Activated T-helper 1 cell treated with Interleukin-2 at 50 U/mL for 16 hours (primary cell): ENCODE measurements at regions not wholly inside any gene's neighbourhood (a gene's known extent, or its start where the extent isn't known, plus 50 kb on each side); places are given as distances from the start of the nearest gene placed in this dataset.
"Not testable (repeated sequence)": the region's sequence is repeated elsewhere in the genome, so short reads cannot be mapped to it uniquely, and the experiment has no call there.

Experiments
- DNase-seq: peaks from one replicate; pipeline ENCODE4 v3.0.0-alpha.2; 2020; ENCODE audit warnings: low read depth

DNA sequence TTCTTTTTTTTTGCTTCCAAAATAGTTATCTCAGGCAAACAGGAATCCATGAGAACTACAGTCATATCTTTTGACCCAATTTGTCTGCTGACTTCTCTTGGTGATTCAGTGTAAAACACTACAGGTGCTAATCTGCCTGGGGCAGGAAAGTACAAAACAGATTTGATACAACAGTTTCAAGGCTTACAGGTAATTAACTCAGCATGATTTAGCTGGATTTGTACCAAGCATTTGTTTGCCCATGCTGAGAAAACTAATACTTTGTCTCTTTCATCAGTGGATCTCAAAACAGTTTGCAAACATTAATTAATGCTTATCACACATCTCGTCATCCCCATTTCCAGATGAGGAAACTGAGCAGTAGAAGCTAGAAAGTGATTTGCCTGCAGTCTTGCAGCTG lies 312.5 kb upstream of the SEMA6A start:
- DNase-seq: no peak

DNA sequence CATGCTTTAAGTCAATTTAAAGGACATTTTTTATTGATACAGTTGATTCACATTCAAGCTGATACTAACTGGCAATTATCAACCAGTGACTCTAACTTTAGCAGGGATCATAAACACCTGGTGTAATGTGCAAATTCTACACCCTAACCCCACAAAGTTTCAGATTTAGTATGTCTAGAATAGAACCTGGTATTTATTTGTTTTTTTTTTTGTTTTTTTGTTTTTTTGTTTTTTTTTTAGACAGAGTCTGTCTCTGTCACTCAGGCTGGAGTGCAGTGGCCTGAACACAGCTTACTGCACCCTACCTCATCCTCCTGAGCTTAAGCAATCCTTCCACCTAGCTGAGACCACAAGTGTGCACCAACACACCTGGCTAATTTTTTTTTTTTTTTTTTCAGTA lies 311.2 kb upstream of the SEMA6A start:
- no peak for DNase-seq

DNA sequence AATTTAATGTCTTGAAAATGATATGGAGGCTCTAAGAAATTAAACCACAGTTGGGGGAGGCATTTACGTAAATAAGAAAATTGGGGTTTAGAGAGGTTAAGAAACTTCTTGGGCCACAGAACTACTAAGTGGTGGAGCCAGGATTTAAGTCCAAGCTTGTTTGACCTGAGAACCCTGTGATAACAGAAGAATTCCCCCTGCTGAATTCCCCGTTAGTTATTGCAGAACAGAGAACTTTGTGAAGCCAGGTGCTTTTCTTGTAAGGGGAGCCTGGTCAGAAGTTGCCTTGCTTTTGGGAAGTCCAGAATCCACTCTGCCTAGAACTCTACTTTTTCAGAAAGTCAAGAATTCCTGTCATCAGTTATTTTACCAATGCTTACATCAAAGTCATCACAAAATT lies 309.3 kb upstream of the SEMA6A start:
- no peak for DNase-seq

DNA sequence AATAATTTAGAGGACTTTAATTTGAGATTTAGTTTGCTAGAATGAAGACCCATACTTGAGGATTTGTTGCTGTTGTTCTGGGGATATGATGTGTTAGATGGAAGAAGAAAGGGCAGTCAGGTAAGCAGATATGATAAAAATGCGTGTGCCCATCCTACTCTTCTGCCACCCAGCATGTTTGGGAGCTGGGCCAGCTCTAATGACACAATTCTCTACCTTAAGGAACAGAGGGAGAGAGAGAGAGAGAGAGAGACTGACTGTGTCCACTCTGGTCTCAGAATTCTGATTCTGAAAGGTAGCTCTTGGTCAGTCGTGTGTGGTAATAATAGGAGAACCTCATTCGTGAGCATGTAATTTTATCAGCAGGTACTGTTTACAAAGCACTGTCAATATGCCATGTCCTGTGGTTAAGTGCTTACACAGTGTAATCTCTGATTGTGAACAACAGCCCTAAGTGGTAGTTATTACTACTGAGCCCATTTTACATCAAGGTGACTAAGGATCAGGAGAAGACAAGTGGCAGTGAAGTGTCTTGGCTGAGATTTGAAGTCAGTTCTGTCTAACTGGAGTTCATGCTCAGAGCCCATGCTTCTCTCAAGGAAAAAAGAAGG lies 307.4 kb upstream of the SEMA6A start:
- no peak for DNase-seq

DNA sequence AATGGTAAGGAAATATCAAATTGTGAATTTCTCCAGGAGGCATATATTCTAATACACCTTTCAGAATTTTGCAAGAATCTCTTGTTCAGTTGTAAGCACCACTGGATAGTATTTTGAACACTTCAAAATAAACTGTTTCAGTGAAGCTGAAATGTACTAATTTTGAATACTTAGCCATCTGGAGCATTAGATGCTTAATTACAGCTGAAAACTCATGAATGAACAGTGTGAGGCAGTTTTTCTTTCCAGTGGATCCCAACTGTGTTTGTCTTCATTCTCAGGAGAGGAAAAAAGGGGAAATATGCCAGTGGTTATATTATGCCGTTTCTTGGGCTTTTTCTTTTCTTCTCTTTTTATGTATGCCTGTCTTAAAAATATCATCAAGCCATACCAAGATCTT lies 306.0 kb upstream of the SEMA6A start:
- no peak for DNase-seq

DNA sequence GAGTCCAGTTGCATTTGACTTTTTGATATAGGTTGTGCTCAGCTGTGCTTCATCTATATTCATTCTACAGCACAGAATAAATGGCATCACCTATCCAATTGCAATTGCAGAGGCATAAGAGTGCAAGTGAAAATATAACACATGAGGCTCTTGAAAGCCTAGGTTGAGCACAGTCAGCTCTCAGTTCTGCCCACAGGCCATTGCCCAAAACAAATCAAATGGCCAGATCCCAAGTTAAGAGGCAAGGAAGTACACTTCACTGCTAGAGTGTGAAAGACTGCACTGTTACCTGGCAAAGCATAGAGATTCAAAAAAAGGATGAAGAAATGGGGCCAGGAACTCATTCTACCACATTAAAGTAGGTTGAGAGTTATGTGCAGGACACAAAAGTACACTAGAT lies 305.5 kb upstream of the SEMA6A start:
- DNase-seq: no peak

DNA sequence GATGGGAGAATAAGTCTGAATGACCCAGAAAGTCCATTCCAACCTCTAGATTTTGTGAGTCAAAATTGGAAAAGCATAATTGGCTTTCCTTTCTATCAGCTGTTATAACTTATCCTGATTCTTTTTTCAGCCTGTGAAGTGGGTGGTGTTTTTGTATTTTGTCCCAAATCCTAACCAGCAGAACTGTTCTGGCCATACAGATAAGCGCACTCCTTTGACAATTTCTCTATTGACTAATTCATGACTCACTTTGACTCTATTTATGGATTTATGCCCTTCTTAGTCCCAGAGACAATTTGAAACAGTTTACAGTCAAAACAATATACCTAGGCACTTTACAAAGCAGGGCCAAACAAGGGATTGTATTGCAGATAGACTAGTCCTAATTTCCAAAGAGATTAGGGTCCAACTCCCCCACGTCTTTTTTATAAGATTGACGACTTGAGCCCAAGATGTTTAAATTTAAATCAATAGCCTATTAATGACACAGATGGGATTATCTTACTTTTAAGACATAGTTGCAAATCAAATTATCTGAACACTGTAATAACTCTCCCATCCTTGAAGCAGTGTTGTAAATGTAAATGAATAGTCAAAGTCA lies 301.7 kb upstream of the SEMA6A start:
- no peak for DNase-seq

DNA sequence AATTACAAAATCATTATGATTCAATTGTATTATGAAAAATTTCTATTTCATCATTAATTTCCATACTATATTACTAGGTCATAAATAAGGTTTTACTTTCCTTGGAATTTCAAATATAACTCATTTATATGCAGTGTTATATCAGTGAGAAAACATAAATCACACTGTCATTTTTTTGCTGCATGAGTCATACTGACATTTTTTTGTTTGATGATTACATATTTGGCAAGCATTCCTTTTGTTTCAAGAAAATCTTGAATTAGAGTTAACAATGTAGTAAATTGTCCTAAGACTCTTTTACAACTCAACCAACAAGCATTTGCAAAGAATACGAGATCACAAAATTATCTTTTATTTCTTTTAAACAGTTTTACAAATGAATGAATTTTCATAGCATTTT lies 298.4 kb upstream of the SEMA6A start:
- no peak for DNase-seq

DNA sequence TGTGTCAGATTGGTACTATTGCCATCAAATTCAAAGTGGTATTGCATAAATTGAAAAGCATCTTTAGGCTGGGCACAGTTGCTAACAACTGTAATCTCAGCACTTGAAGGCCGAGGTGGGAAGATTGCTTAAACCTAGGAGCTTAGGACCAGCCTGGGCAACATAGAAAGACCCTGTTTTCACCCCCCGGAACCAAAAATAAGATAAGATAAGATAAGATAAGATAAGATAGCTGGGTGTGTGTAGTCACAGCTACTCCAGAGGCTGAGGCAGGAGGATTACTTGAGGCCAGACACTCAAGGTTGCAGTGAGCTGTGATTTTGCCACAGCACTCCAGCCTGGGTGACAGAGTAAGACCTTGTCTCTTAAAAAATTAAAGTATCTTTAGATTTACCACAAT lies 297.9 kb upstream of the SEMA6A start:
- DNase-seq: no peak

DNA sequence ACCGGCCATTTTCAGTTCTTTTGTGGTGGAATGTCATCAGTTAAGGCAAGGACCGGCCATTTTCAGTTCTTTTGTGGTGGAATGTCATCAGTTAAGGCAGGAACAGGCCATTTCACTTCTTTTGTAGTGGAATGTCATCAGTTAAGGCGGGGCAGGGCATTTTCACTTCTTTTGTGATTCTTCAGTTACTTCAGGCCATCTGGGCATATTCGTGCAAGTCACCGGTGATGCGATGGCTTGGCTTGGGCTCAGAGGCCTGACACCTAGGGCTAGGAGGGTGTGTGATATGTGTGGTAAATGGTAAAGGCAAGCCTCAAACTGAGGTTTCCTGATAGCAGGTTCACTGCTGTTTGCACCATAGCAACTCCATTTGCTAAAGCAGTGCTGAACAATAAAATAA lies 293.2 kb upstream of the SEMA6A start:
- not testable (repeated sequence) for DNase-seq

DNA sequence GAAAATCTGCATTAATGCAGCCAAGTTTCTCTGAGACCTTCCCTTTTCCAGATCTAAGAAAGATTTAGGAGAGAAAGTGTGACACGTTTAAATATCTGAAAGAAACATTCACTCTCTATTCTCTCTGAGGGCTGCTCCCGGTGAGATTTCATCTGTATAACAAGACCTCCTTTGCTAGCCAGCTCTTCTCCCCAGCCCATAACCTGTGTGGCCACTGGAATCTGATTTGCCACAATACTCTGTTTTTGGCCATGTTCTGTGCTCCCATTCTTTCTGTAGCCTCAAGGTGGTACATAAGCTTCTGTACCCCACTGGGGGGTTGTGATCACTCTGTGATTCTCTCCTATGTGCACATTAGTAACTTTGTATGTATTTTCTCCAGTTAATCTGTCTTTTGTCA lies 291.0 kb upstream of the SEMA6A start:
- no peak for DNase-seq

DNA sequence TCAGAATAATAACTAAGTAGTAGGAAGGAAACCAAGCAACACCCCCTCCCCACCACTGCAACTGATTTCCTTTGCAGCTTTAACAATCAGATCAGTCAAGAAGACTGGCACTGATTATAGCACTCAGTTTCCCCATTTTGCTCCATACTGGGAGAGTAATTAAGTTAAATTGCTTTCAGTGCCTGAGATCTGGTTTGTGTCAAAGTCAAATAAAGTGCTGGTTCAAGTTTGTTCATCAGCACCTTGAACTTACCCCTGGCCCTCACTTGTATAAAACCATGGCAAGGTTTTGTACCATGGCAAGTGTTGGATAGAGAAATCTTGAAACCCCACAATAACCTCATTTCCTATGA lies 290.2 kb upstream of the SEMA6A start:
- DNase-seq: no peak

DNA sequence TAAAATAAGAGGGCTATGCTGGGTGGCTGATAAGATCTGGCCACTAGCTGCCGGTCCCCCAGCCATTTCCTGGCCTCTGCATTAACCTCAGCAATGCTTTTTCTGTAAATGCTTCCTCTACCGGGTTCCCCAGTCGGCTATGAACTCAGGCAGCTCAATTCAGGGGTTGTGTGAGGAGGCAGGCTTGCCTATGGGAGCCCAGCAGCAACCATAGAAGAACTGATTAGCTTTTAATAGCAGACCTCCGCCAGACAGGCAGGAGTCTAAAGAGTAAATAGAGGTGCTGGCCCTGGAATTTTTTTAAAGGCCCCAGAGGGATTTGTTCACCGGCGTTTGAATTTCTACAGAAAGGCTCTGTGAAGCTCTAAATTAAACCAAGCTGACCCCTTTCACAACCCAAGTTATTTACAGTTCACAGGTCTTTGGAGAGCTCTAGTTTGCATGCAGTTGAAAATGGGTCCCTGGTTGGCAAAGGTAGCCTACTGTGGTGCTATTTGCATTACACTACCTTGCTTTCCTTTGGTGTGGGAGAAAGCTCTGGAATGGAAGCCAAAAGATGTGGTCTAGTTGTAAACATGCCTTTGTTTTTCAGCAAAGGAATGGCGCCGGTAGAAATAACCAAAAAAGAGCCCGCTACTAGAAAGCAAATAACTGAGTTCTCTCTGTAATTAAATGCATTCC lies 289.7 kb upstream of the SEMA6A start:
- DNase-seq: no peak

DNA sequence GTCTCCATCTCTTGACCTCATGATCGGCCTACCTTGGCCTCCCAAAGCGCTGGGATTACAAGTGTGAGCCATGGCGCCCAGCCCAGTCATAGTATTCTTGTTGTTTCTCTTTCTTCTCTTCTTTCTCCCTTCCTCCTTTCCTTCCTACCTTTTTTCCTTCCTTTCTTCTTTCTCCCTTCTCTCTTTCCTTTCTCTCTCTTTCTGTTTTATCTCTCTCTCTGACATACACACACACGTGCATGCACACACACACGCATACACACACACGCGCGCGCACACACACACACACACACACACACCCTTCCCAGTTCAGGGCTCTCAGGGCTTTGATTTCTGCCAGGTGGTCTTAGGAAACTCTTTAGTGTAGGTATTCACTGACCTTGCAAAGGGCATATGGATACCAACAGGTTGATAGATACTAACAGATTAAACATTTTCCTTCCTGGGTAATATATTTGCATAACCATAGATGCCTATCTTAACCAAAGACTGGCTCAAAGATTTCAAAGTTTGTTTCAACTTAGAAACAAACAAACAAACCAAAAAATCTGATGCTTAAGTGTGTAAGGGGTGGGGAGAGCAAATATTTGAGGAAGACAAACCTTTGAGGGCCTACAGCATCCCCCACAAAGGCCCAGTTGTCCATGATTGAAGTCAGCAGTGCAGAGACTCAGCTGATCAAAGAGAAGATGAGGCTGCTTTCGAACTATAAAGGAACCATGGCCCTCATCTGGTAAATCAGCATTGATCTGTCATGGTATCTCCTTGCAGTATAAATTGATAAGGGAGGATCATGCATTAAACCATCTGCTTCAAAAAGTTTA lies 288.2 kb upstream of the SEMA6A start:
- DNase-seq: no peak

DNA sequence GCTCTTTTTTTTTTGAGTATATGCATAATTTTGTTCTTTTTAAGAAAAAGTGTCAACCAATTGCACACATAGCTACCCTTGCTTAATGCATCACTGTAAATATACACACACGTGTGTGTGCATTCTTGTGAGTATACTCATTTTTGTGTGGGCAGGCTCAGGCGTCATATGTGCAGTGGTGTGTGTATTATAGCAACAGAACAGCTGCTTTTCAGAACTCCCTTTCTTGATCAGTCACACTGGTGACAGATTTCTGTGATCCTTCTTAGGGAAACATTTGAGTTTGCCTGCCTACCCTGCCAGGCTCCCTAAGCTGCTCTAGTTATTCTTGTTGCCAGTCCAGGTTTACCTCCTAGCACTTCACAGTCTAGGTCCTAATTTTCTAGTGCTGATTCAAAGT lies 287.0 kb upstream of the SEMA6A start:
- DNase-seq: no peak

DNA sequence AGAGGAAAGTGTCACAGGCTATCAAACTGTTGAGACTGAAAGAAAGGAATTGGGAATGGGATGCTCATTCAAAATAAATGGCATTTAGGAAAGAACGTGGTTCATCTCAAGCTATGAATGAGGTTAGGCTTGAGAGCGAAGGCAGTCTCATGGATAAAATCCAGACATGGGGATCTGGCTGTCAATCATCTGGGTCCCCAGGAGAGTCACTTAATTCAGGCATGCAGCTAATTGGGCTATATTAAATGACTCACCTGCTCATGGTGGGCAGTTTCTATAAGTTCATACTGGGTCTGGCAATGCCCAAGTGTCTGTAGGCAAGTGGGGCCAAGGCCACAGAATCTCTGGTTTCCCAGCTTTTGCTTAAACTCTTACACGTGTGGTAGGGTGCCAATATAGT lies 286.5 kb upstream of the SEMA6A start:
- DNase-seq: no peak

DNA sequence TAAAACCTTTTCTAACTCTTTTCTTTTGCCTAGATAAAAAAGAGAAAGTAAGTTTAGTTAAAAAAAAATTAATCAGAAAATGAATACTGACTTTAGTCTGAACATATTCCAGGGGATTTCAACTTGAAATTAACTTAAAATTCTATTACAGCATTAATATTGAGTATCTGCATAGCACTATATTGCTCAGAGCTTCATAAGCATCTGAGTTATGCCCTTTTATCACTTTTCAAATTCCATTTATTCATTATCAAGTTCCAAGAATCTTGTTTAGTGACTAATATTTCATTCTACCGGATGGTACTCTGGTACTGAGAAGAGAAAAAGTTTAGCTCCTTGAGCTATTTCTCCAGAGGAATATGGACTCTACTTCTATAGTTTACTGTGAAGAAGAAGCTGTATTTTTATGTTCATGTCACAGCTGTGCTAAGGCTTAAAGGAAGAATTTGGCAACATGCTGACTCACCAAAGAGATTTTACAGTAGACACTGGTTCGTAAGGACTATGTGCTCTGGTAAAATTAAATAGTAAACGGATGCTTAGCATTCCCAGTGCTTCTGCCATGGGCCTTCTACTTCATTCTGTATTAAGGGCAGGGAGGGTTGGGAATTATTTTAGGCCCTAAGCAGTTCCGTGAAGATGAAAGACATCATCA lies 285.2 kb upstream of the SEMA6A start:
- no peak for DNase-seq

DNA sequence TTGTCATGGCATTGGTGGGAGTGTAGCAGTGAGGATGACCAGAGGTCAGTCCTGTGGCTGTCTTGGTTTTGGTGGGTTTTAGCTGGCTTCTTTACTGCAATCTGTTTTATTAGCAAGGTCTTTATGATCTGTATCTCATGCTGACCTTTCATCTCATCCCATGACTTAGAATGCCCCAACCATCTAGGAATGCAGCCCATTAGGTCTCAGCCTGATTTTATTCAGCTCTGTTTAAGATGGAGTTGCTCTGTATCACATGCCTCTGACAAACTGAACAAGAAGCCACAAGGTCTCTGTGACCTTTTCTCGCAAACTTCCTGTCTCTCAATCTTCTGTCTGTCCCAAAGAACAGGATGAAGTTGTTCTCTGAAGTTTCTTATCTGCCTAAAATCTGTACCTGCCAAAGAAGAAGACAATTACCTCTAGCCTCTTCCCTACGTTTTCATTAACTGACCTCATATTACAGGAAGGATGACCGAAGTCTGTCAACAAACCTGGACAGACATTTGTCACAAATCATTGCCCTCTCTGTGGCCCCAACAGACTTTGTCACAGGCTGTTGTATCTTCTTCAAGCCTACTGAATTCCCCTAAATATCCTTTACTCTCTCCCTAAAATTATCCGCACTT lies 284.2 kb upstream of the SEMA6A start:
- DNase-seq: no peak

DNA sequence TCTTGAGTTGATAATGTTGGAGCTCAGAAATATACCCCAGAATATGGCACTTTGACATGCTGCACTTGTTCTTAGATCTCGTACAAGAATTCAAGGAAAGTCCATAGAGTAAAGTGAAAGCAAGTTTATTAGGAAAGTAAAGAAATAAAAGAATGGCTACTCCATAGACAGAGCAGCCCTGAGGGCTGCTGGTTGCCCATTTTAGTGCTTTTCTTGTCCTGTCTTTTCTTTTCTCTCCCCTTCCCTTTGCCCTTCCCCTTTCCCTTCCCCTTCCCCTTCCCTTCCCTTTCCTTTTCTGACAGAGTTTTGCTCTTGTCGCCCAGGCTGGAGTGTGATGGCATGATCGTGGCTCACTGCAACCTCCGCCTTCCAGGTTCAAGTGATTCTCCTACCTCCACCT lies 283.4 kb upstream of the SEMA6A start:
- DNase-seq: not testable (repeated sequence)

DNA sequence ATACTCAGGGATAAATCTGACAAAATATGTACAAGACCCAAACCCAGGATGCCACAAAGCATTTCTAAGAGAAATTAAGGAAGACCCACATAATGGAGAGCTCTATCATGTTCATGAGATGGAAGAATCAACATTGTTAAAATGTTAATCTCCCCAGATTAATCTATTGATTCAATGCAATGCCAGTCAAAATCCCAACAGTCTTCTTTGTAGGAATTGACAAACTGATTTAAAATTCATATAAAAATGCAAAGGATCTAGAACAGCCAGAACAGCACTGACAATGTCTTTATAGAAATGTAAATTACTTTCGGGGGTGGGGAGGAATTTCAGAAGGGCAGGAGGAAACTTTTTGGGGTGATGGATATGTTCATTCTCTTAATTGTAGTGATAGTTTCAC lies 281.6 kb upstream of the SEMA6A start:
- DNase-seq: no peak

DNA sequence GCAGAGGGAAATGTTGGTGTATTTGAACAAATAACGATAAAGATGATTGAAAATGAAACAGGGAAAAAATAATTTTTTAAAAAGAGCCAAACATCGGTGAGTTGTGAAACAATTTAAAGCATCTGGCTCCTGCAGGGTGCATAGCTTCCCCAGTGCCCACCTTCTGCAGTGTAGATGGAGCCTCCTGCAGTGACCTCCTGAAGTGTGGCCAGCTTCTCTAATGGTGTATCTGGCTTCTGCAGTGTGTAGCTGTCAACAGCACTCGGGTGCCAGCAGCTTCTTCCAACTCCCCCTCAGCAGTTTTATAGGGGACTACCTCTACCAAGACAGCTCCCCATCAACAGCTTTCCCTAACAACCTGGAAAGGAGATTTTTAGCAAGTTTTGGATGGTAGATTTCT lies 279.4 kb upstream of the SEMA6A start:
- DNase-seq: no peak

DNA sequence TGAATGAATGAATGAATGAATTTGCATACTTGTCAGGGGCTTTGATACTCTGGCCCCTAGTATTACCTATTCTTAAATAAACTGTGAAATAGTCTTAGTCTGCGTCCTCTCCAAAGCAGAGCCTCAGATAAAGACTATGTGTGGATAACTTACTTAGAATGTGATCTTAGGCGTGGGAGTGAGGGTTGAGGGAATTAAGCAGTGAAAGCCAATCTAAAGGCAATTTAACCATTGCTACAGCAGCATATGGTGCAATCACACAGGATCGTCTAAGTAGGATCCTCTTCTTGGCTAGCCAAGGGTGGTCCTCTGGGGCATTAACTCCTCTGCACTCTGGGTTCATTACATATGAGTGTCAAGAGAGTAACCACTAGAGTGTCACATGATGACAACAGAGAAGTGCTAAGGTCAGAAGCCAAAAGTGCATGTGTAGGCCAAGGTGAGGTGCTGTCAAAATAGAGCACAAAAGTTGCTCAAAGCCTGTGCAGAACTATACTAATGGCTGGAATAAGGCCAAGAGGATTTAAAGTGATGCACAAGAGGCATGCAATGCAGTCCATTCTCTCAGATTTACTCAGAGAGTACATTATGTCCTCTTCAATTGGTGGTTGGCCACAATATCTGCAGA lies 274.4 kb upstream of the SEMA6A start:
- DNase-seq: no peak
